Panc1 (cell line): ENCODE measurements at regions not wholly inside any gene's neighbourhood (a gene's known extent, or its start where the extent isn't known, plus 50 kb on each side); places are given as distances from the start of the nearest gene placed in this dataset.

Experiments
- ATAC-seq: fragments of 200-7000 bp; cut with Tn5 transposase; 2 replicates; pipeline ENCODE4 v1.9.1; 2020; ENCODE audit warnings: mild to moderate bottlenecking, moderate library complexity
- BruUV-seq: library from RNA; stranded (reverse); fragments of 400-500 nt; replicated peaks from 2 replicates; lab custom pipeline; 2021; lab: Mats Ljungman, UMichigan
- CTCF ChIA-PET: fragments of 300-600 bp; sonication (Branson Sonifier 250); formaldehyde crosslinking; loops from one replicate; lab custom pipeline; 2022; ENCODE audit warnings: antibody characterized with exemption; lab: Charles Lee
- POLR2A ChIA-PET: fragments of 300-600 bp; sonication (Branson Sonifier 250); formaldehyde crosslinking; loops from one replicate; lab custom pipeline; 2022; ENCODE audit warnings: antibody characterized with exemption; lab: Charles Lee
- DNase-seq: peaks from one replicate; pipeline ENCODE4 v3.0.0-alpha.2; 2010; ENCODE audit warnings: low read depth, low spot score
- H3K27ac ChIP-seq: 2 replicates; pipeline ENCODE4 v1.5.1; 2011; ENCODE audit warnings: mild to moderate bottlenecking, low read length, inconsistent platforms
- H3K27me3 ChIP-seq: fragments of 200-500 bp; sonication (Bioruptor generic); 2 replicates; pipeline ENCODE4 v1.6.0; 2014; ENCODE audit warnings: low read length, inconsistent platforms; ENCODE audit not compliant: control insufficient read depth, insufficient read depth
- H3K36me3 ChIP-seq: fragments of 200-500 bp; sonication (Bioruptor generic); 2 replicates; pipeline ENCODE4 v1.5.1; 2014; ENCODE audit warnings: inconsistent platforms, mild to moderate bottlenecking, low read length, moderate library complexity; ENCODE audit not compliant: control insufficient read depth, insufficient read depth
- H3K4me1 ChIP-seq: 2 replicates; pipeline ENCODE4 v1.5.1; 2011; ENCODE audit warnings: inconsistent platforms, mild to moderate bottlenecking, low read length, moderate library complexity; ENCODE audit not compliant: control insufficient read depth, insufficient read depth
- H3K4me3 ChIP-seq, 2 experiments: 2 replicates each; pipeline ENCODE4 v1.5.1; 2011 to 2012; ENCODE audit warnings: low read depth in 2 of 2, low read length in 2 of 2, mild to moderate bottlenecking in 2 of 2, inconsistent platforms in 1 of 2, moderate library complexity in 1 of 2
- H3K9me3 ChIP-seq: fragments of 200-500 bp; sonication (Bioruptor generic); 2 replicates; pipeline ENCODE4 v1.5.1; 2014; ENCODE audit warnings: low read depth, mild to moderate bottlenecking, inconsistent platforms, low read length, moderate library complexity; ENCODE audit not compliant: control insufficient read depth, insufficient read depth
- CTCF ChIP-seq: fragments of 450-650 bp; IDR thresholded peaks from 2 replicates; pipeline ENCODE4 v1.5.1; 2017; ENCODE audit warnings: mild to moderate bottlenecking
- POLR2AphosphoS5 ChIP-seq: IDR thresholded peaks from 2 replicates; pipeline ENCODE4 v1.6.1; 2012; ENCODE audit warnings: mild to moderate bottlenecking, low read depth, low read length, moderate library complexity
- REST ChIP-seq, 2 experiments: IDR thresholded peaks; 2 replicates each; pipeline ENCODE4 v1.6.1; 2011 to 2012; ENCODE audit warnings: low read depth in 2 of 2, control low read depth in 1 of 2, low read length in 1 of 2, mild to moderate bottlenecking in 1 of 2, moderate library complexity in 1 of 2; ENCODE audit not compliant: insufficient read depth in 1 of 2
- SIN3A ChIP-seq: IDR thresholded peaks from 2 replicates; pipeline ENCODE4 v1.6.1; 2012; ENCODE audit warnings: low read depth, mild to moderate bottlenecking, low read length, moderate library complexity, borderline replicate concordance; ENCODE audit not compliant: insufficient read depth
- TCF7L2 ChIP-seq: IDR thresholded peaks from 2 replicates; pipeline ENCODE4 v1.6.1; 2011; ENCODE audit warnings: mild to moderate bottlenecking, low read depth, low read length, inconsistent platforms
- in situ Hi-C: cut with HindIII; loops from 2 replicates; pipeline ENCODE4 v1.10.0; 2016; ENCODE audit warnings: low sequenced_read_pairs, low pct_unique_long_range_greater_than_20kb
- intact Hi-C: fragments of 100-400 bp; cut with micrococcal nuclease; formaldehyde crosslinking; loops from one replicate; pipeline ENCODE4 v1.10.0; 2022; ENCODE audit not compliant: unreplicated experiment

- no TSS peak for BruUV-seq
- in situ Hi-C loops (no loop called here), intact Hi-C loops (no loop called here)
- Histone ChIP-seq H3K4me3 (no peak overlapping the region), H3K9me3 (no peaks in the 10 kb centered on the region), H3K4me1 (no peaks in the 10 kb centered on the region), H3K36me3 (no peaks in the 10 kb centered on the region), H3K27ac (no peak overlapping the region), H3K27me3 (no peaks in the 10 kb centered on the region)
- POLR2A ChIA-PET: no interaction called here
- no peak for TF ChIP-seq TCF7L2
- TF ChIP-seq CTCF: no peak
- TF ChIP-seq POLR2AphosphoS5: no peak
- TF ChIP-seq SIN3A: no peak
- TF ChIP-seq REST (IDR thresholded peaks at IDR 0.05; ENCODE audit: insufficient read depth in 1 of 2, low read depth in 2 of 2, low read length in 1 of 2): no peak
- no peak for DNase-seq
- ATAC-seq: no peak
- CTCF ChIA-PET: no interaction called here
Measured at GRCh38 chr4:108397850-108398249, 222.5 kb upstream of the RPL34 start.

GRCh38 chr4:108396900-108397497, 223.4 kb upstream of the RPL34 start:
- no peak overlapping the region for H3K27ac ChIP-seq
- H3K36me3 ChIP-seq: no peaks in the 10 kb centered on the region
- no peaks in the 10 kb centered on the region for H3K4me1 ChIP-seq
- no peaks in the 10 kb centered on the region for H3K9me3 ChIP-seq
- intact Hi-C loops: no loop called here
- no peaks in the 10 kb centered on the region for H3K27me3 ChIP-seq
- ChIA-PET POLR2A (no interaction called here), CTCF (no interaction called here)
- ATAC-seq (no peak), DNase-seq (no peak)
- no peak overlapping the region for H3K4me3 ChIP-seq
- no TSS peak for BruUV-seq
- in situ Hi-C loops: no loop called here
- TF ChIP-seq TCF7L2 (no peak), POLR2AphosphoS5 (no peak), SIN3A (no peak), CTCF (no peak), REST (IDR thresholded peaks at IDR 0.05; ENCODE audit: insufficient read depth in 1 of 2, low read depth in 2 of 2, low read length in 1 of 2) (no peak)
